CD4-positive, alpha-beta T cell treated with Interleukin-2 at 100 ng/mL for 4 hours (primary cell): ENCODE measurements at regions not wholly inside any gene's neighbourhood (a gene's known extent, or its start where the extent isn't known, plus 50 kb on each side); places are given as distances from the start of the nearest gene placed in this dataset.

Source experiments
- DNase-seq: peaks from one replicate; pipeline ENCODE4 v3.0.0-alpha.2; 2020; ENCODE audit warnings: low spot score

GRCh38 chr10:61089251-61089650, 145.3 kb upstream of the RHOBTB1 start:
- no peak for DNase-seq

- DNase-seq: no peak
Observed at GRCh38 chr10:61084493-61084892, 140.5 kb upstream of the RHOBTB1 start.

GRCh38 chr10:61081301-61081700, 137.3 kb upstream of the RHOBTB1 start:
- no peak for DNase-seq

- no peak for DNase-seq
Observed at GRCh38 chr10:61078542-61079275, 134.7 kb upstream of the RHOBTB1 start.

GRCh38 chr10:61076572-61077114, 132.7 kb upstream of the RHOBTB1 start:
- no peak for DNase-seq

- no peak for DNase-seq
Observed at GRCh38 chr10:61073391-61073790, 129.4 kb upstream of the RHOBTB1 start.

GRCh38 chr10:61071580-61071979, 127.6 kb upstream of the RHOBTB1 start:
- no peak for DNase-seq

- no peak for DNase-seq
Observed at GRCh38 chr10:61068471-61068870, 124.5 kb upstream of the RHOBTB1 start.

GRCh38 chr10:61067671-61068336, 123.8 kb upstream of the RHOBTB1 start:
- no peak for DNase-seq

- no peak for DNase-seq
Observed at GRCh38 chr10:61066661-61067344, 122.8 kb upstream of the RHOBTB1 start.

GRCh38 chr10:61065051-61065450, 121.1 kb upstream of the RHOBTB1 start:
- DNase-seq: no peak

- no peak for DNase-seq
Observed at GRCh38 chr10:61064356-61064755, 120.4 kb upstream of the RHOBTB1 start.

- DNase-seq: no peak
Observed at GRCh38 chr10:61063901-61064300, 119.9 kb upstream of the RHOBTB1 start.

- no peak for DNase-seq
Observed at GRCh38 chr10:61063034-61063433, 119.0 kb upstream of the RHOBTB1 start.

- DNase-seq: no peak
Observed at GRCh38 chr10:61061923-61062504, 118.0 kb upstream of the RHOBTB1 start.

- DNase-seq: no peak
Observed at GRCh38 chr10:61059636-61060035, 115.7 kb upstream of the RHOBTB1 start.

GRCh38 chr10:61052469-61053205, 108.7 kb upstream of the RHOBTB1 start:
- DNase-seq: no peak

- no peak for DNase-seq
Observed at GRCh38 chr10:61051344-61051743, 107.4 kb upstream of the RHOBTB1 start.

GRCh38 chr10:61050120-61050745, 106.2 kb upstream of the RHOBTB1 start:
- DNase-seq: no peak

GRCh38 chr10:61049386-61049785, 105.4 kb upstream of the RHOBTB1 start:
- DNase-seq: no peak
